Neural progenitor cell (in vitro differentiated cells): ENCODE measurements at regions not wholly inside any gene's neighbourhood (a gene's known extent, or its start where the extent isn't known, plus 50 kb on each side); places are given as distances from the start of the nearest gene placed in this dataset.

Experiments used
- CTCF ChIP-seq: fragments of 200-600 bp; sonication (generic); IDR thresholded peaks from 2 replicates; pipeline ENCODE4 v1.5.1; 2017; ENCODE audit warnings: antibody characterized with exemption, mild to moderate bottlenecking
- EZH2 ChIP-seq: fragments of 200-600 bp; sonication (generic); IDR thresholded peaks from 2 replicates; pipeline ENCODE4 v1.6.1; 2017; ENCODE audit warnings: antibody characterized with exemption, mild to moderate bottlenecking, moderate library complexity
- EZH2phosphoT487 ChIP-seq: fragments of 200-600 bp; sonication (generic); IDR thresholded peaks from 2 replicates; pipeline ENCODE4 v1.6.1; 2017; ENCODE audit warnings: antibody characterized with exemption

- TF ChIP-seq CTCF (no peak), EZH2phosphoT487 (no peak), EZH2 (no peak)
Observed at GRCh38 chr1:95554408-95554807, 320.4 kb downstream of the RWDD3 start.
